B cell (primary cell): ENCODE measurements at regions not wholly inside any gene's neighbourhood (a gene's known extent, or its start where the extent isn't known, plus 50 kb on each side); places are given as distances from the start of the nearest gene placed in this dataset.

Experiments used
- CTCF ChIP-seq: fragments of 200-600 bp; IDR thresholded peaks from one replicate; pipeline ENCODE4 v1.8.0; 2022; ENCODE audit warnings: antibody characterized with exemption, mild to moderate bottlenecking
- EZH2 ChIP-seq: IDR thresholded peaks from 2 replicates; pipeline ENCODE4 v1.6.1; 2012; ENCODE audit warnings: borderline replicate concordance, low read depth, mild to moderate bottlenecking, moderate library complexity, low read length; ENCODE audit not compliant: insufficient read depth, poor library complexity, severe bottlenecking

GRCh38 chr7:84817016-84817415, 369.8 kb downstream of the SEMA3D start:
- TF ChIP-seq CTCF (peak; percentile 32), EZH2 (no peak)
